GM12873 (cell line): ENCODE measurements at regions not wholly inside any gene's neighbourhood (a gene's known extent, or its start where the extent isn't known, plus 50 kb on each side); places are given as distances from the start of the nearest gene placed in this dataset.

Experiments
- CTCF ChIP-seq: IDR thresholded peaks from 2 replicates; pipeline ENCODE4 v1.5.1; 2012; ENCODE audit warnings: low read depth, mild to moderate bottlenecking, moderate library complexity, low read length, control low read depth; ENCODE audit not compliant: insufficient read depth; ENCODE audit errors: missing control alignments

GRCh38 chr9:129235041-129235930 is 57.2 kb upstream of the IER5L start:
- no peak for TF ChIP-seq CTCF

- no peak for TF ChIP-seq CTCF
Measured at GRCh38 chr9:129234491-129234890, 56.4 kb upstream of the IER5L start.

- no peak for TF ChIP-seq CTCF
Measured at GRCh38 chr9:129232839-129233591, 55.0 kb upstream of the IER5L start.

DNA sequence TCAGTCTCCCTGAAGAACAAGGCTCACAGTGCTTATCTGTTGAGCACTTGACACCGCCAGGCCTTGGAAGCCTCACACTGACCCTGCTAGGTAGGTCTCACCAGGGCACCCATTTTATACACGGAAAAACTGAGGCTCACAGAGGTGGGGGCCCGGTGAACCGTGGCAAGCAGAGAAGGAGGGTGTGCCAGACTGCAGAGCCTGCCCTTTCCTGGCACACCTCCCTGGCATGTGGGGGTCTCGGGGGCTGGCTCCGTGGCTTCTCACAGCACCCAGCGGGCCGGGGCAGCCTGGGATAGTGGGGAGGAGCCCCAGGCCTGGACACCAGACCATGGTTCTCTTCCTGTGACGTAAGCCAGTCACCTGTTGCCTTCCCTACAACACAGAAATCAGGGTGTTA is 53.7 kb upstream of the IER5L start:
- no peak for TF ChIP-seq CTCF

DNA sequence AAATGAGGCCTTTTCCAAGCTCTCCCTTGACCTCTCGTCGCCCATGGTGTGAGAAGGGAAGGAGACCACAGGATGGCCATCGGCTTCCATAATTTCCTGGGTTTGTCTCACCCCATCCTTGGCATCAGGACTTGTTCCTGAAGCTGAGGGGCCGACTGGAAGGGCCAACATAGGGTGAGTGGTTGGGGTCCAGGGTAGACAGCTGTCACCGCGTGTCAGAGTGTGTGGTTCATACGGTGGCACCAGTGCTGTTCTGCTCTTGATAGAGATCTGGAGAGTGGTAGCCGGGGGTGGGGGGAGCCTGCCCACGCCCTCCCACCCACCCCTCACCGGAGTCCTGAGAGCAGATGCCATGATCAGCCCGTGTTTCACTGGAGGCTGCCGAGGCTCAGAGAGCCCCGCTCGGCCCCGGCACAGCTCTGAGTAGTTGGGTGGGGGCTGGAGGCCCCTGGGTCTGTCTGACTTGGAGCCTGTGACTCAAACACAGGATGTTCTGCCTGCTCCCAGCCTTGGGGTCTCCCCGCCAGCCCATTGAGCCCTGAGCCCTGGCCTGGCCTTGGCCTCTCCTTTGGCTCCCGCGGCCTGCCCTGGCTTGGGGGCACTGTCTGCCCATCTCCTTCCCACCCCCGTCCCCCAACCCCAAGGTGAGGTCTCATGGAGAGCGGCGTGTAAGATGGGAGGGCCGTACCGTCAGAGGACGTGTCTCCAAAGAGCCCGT is 53.1 kb upstream of the IER5L start:
- TF ChIP-seq CTCF, result no peak

DNA sequence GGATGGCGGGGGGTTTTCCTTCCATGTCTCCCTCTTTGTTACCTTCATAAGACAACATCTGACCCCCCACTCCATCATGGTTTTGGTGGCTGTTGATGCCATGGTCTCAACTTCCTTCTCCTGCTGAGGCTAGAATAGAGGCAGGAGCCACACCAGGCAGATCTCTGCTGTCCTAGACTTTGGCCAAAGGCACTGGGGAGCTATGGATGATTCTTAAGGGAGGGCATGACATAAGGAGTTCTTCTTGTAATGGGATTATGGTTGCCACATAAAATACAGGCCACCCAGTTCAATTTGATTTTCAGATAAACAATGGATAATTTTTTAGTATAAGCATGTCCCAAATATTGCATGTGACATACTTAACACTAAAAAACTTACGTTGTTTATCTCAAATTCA is 52.2 kb upstream of the IER5L start:
- no peak for TF ChIP-seq CTCF
